C4-2B (cell line): ENCODE measurements at regions not wholly inside any gene's neighbourhood (a gene's known extent, or its start where the extent isn't known, plus 50 kb on each side); places are given as distances from the start of the nearest gene placed in this dataset.

Experiments
- H3K27ac ChIP-seq: fragments of 450-650 bp; 2 replicates; pipeline ENCODE4 v1.5.1; 2017
- ZFX ChIP-seq: fragments of 450-650 bp; IDR thresholded peaks from 2 replicates; pipeline ENCODE4 v1.6.1; 2017
- TF ChIP-seq, protein P1 (sequence below): fragments of 450-650 bp; conservative IDR thresholded peaks from 2 replicates; pipeline ENCODE4 v1.5.1; 2017; ENCODE audit warnings: mild to moderate bottlenecking

DNA sequence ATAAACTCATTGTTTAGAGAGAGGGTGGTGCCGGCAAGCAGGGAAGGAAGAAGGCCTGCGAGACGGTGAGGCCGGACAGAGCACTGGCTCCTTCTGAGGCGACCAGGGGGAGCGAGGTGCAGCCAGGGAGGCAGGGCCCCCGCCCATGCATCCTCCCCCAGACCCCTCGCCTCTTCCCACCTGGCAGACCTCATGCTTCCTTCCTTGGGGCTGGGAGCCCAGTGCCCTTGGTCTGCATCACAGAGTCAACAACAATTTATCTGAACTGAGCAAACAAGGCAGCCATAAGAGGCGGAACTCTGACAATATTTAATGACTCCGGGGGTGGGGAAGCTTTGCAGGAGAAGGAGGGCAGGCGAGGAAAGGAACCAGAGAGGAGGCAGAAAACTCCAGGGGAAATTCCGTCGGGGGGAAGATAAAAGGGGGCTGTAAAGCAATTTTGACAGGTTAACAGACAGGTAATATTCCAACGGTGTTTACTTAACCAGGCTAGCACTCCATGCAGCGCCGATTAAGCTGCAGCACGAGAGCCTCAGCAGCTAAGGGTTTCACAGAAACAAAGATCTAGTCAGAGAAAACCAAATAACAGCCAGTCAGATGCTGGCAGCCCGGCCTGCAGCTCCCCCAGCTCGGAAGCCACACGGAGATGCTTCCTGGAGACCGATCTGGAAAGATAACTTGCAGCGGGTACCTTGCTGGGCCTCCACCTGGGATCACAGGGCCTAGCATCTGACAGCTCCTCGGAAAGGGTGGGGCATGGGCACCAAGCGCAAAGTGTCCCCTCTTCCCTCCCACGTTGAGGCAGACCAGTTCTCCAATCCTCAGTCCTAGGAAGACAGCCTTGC lies 398.2 kb downstream of the SOX9 start:
- H3K27ac ChIP-seq, result peak overlapping the region; percentile 46
- TF ChIP-seq, protein P1, sequence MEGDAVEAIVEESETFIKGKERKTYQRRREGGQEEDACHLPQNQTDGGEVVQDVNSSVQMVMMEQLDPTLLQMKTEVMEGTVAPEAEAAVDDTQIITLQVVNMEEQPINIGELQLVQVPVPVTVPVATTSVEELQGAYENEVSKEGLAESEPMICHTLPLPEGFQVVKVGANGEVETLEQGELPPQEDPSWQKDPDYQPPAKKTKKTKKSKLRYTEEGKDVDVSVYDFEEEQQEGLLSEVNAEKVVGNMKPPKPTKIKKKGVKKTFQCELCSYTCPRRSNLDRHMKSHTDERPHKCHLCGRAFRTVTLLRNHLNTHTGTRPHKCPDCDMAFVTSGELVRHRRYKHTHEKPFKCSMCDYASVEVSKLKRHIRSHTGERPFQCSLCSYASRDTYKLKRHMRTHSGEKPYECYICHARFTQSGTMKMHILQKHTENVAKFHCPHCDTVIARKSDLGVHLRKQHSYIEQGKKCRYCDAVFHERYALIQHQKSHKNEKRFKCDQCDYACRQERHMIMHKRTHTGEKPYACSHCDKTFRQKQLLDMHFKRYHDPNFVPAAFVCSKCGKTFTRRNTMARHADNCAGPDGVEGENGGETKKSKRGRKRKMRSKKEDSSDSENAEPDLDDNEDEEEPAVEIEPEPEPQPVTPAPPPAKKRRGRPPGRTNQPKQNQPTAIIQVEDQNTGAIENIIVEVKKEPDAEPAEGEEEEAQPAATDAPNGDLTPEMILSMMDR, result no peak
- TF ChIP-seq ZFX, result no peak

DNA sequence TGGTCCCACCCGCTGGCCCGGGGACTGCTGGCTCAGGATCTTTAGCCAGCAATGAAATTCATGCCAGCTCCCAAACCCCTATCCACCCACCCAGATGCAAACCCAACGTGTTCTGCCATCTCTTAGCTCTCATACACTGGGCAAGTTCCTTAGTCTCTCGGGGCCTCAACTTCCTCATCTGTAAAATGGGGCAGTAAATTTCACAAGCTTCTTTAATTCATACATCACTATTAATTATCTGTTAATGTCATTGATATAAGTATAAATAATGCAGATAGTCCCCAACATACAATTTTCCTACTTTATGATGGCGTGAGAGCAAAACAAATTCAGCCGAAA lies 398.7 kb downstream of the SOX9 start:
- TF ChIP-seq, protein P1, result no peak
- TF ChIP-seq ZFX, result no peak
- H3K27ac ChIP-seq, result peak overlapping the region; percentile 46

DNA sequence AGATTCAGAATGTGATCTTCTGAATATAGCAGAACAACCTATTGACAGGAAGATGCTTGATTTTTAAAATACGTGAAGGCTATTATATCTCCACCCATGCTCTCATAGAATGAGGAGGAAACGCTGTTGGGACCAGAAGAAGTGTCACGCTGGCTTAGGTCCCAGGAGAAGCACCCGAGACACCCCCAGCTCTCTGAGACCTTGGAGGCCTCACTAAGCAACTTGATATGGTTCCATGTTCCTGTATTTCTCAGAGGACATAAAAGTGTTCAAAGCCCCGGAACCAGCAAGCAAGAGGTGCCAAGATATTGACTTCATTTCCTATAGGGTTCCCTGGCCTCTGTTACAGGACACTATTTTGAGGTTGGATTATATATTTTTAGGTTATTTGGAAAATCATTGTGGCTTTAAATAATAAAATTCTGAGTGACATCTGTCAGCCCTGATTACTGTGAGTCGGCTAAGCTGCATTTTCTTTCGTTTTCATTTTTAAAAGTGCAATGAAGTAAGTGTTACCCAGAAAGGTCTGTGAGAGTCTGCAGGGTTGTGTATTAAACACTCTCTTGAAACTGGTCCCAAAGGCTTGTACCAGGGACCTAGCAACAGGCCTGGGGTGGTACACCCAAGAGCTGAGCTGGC lies 400.0 kb downstream of the SOX9 start:
- H3K27ac ChIP-seq, result no peak overlapping the region
- TF ChIP-seq, protein P1, result no peak
- TF ChIP-seq ZFX, result no peak

DNA sequence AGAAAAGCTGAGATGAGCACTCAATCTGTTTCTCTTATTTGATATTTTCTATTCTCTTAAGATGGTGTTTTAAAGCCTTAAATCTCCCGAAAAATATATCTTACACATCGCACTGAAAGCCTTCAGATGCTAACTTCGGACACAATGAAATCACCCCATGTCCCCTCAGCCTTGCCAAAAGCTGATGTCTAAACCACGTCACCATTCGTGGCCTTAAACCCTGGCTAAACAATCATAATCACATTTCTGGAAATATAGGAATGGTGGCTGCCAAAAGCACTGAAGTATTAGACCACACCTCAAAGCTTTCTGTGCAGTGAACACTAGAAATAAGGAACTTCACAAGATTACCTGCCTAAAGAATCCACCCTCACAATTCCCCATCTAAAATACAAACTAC lies 402.7 kb downstream of the SOX9 start:
- TF ChIP-seq, protein P1, result no peak
- TF ChIP-seq ZFX, result no peak

GRCh38 chr17:72525225-72526015 lies 404.6 kb downstream of the SOX9 start:
- no peak overlapping the region for H3K27ac ChIP-seq
- TF ChIP-seq, protein P1, result no peak
- TF ChIP-seq ZFX, result no peak

More for the DNA sequence above, 402.7 kb downstream of the SOX9 start:
- no peak overlapping the region for H3K27ac ChIP-seq

DNA sequence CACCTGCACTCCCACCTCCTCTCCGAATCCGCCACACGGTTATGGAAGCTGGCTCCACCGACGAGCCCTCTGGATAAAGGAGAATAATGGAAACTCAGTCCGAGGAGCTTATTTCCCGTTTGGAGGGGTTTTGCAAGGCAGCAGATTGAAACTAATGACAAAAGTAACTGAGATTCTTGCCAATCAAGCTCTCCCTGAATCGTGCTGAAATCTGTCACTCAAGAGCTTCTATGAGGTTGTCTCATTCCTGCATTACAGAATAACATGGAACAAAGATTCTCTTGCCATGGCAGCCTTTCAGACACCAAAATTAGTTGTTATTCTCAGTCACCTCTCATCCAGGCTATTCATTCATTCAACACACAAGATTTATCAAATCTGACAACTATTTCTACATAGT lies 405.9 kb downstream of the SOX9 start:
- no peak for TF ChIP-seq ZFX
- TF ChIP-seq, protein P1, result no peak

DNA sequence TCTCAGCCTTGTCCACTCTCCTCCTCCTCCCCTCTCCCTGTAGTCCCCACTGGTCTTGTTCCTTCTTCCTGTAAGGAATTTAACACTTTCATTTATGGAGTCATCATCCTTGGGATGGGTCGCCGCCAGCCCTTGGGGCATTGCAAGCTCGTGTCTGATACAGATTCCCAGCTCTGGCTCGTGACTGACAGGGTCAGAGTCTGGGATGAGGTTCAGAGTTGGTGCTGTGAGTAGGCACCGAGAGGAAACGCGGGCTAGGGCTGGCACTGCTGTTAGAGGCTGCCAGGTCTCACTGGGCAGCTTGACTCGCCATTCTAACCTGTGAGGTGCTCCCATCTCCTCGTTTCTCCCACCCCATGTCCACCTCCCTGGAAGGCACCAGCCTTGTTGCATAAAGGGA lies 407.0 kb downstream of the SOX9 start:
- no peak overlapping the region for H3K27ac ChIP-seq
- no peak for TF ChIP-seq ZFX
- TF ChIP-seq, protein P1, result no peak

More for the DNA sequence above, 405.9 kb downstream of the SOX9 start:
- no peak overlapping the region for H3K27ac ChIP-seq
